Prostate gland (tissue), 2 donors: ENCODE measurements at regions not wholly inside any gene's neighbourhood (a gene's known extent, or its start where the extent isn't known, plus 50 kb on each side); places are given as distances from the start of the nearest gene placed in this dataset.

Source experiments
- DNase-seq: peaks from one replicate; pipeline ENCODE4 v3.0.0-alpha.2; 2019; ENCODE audit warnings: low spot score
- H3K27ac ChIP-seq, 2 donors: fragments of 200-600 bp; sonication (generic); 2 replicates each; pipeline ENCODE4 v1.5.1; 2017 to 2019
- H3K27me3 ChIP-seq: fragments of 200-600 bp; sonication (generic); replicated peaks from 2 replicates; pipeline ENCODE4 v1.5.1; 2019; ENCODE audit not compliant: insufficient read depth
- H3K36me3 ChIP-seq, 2 donors: fragments of 200-600 bp; sonication (generic); 1 replicate in 1 of 2; 2 replicates in 1 of 2; pipeline versions ENCODE4 v1.5.1 to v1.8.1; 2017 to 2019
- H3K4me1 ChIP-seq: fragments of 200-600 bp; sonication (generic); replicated peaks from 2 replicates; pipeline ENCODE4 v1.5.1; 2019
- H3K4me3 ChIP-seq, 2 donors: fragments of 200-600 bp; sonication (generic); 2 replicates each; pipeline ENCODE4 v1.5.1; 2017 to 2019
- H3K9me3 ChIP-seq: fragments of 200-600 bp; sonication (generic); 2 replicates; pipeline ENCODE4 v1.5.1; 2017
- CTCF ChIP-seq, 4 experiments: fragments of 200-600 bp in 2 of 4; fragments of 450-650 bp in 2 of 4; sonication (generic) in 2 of 4; IDR thresholded peaks; 1 replicate in 3 of 4; 2 replicates in 1 of 4; pipeline ENCODE4 v1.5.1; 2016 to 2019; ENCODE audit warnings: antibody characterized with exemption in 4 of 4, mild to moderate bottlenecking in 2 of 4, moderate library complexity in 2 of 4
- POLR2A ChIP-seq: fragments of 450-650 bp; IDR thresholded peaks from one replicate; pipeline ENCODE4 v1.6.1; 2016; ENCODE audit warnings: antibody characterized with exemption, mild to moderate bottlenecking
- POLR2AphosphoS5 ChIP-seq: sonication (generic); formaldehyde crosslinking; IDR thresholded peaks from one replicate; pipeline ENCODE4 v1.6.1; 2017; ENCODE audit warnings: antibody characterized with exemption
- WGBS: methylation state at CpG from one replicate; pipeline ENCODE4 v1.1.5; 2018; 5-methylcytosine and 5-hydroxymethylcytosine counted together
- intact Hi-C: fragments of 100-400 bp; cut with DNase I; formaldehyde crosslinking; loops from one replicate; pipeline ENCODE4 v1.14.2; 2022

- H3K4me1 ChIP-seq: no peaks in the 10 kb centered on the region
- WGBS: 97% methylated on average over 16 of the region's 16 CpGs
- DNase-seq: no peak
- H3K9me3 ChIP-seq: no peaks in the 10 kb centered on the region
- H3K27me3 ChIP-seq: no peaks in the 10 kb centered on the region
- intact Hi-C loops: no loop called here
- no peak overlapping the region for H3K27ac ChIP-seq
- no peak for TF ChIP-seq CTCF (IDR thresholded peaks at IDR 0.05)
- TF ChIP-seq POLR2A: no peak
- no peak for TF ChIP-seq POLR2AphosphoS5
- H3K4me3 ChIP-seq: no peak overlapping the region
- no peaks in the 10 kb centered on the region for H3K36me3 ChIP-seq
Observed at GRCh38 chr5:130995254-130995515, 169.9 kb downstream of the HINT1 start.

- no peak for TF ChIP-seq CTCF (IDR thresholded peaks at IDR 0.05)
- no peak for TF ChIP-seq POLR2A
- no peak for TF ChIP-seq POLR2AphosphoS5
- H3K4me1 ChIP-seq: no peaks in the 10 kb centered on the region
- no peaks in the 10 kb centered on the region for H3K27me3 ChIP-seq
- no peak overlapping the region for H3K27ac ChIP-seq
- H3K9me3 ChIP-seq: no peaks in the 10 kb centered on the region
- H3K4me3 ChIP-seq: no peak overlapping the region
- 93% methylated on average over 38 of the region's 40 CpGs for WGBS
- intact Hi-C loops: no loop called here
- DNase-seq: no peak
- no peaks in the 10 kb centered on the region for H3K36me3 ChIP-seq
Observed at GRCh38 chr5:130994496-130995253, 170.4 kb downstream of the HINT1 start.

GRCh38 chr5:130992621-130993020, 172.4 kb downstream of the HINT1 start:
- DNase-seq: no peak
- H3K36me3 ChIP-seq: no peaks in the 10 kb centered on the region
- TF ChIP-seq CTCF (IDR thresholded peaks at IDR 0.05) (no peak), POLR2A (no peak)
- intact Hi-C loops: no loop called here
- no peak overlapping the region for H3K4me3 ChIP-seq
- H3K9me3 ChIP-seq: no peaks in the 10 kb centered on the region
- no peak overlapping the region for H3K27ac ChIP-seq
- no peaks in the 10 kb centered on the region for H3K4me1 ChIP-seq
- 45% methylated on average over 1 of the region's 1 CpG for WGBS
- no peaks in the 10 kb centered on the region for H3K27me3 ChIP-seq

- Histone ChIP-seq H3K4me1 (no peaks in the 10 kb centered on the region), H3K27ac (no peak overlapping the region), H3K9me3 (no peaks in the 10 kb centered on the region), H3K36me3 (no peaks in the 10 kb centered on the region), H3K4me3 (no peak overlapping the region), H3K27me3 (no peaks in the 10 kb centered on the region)
- TF ChIP-seq POLR2A: no peak
- TF ChIP-seq CTCF (IDR thresholded peaks at IDR 0.05): no peak
- no peak for DNase-seq
- 25% methylated on average over 4 of the region's 4 CpGs for WGBS
- intact Hi-C loops: no loop called here
Observed at GRCh38 chr5:130992095-130992494, 173.0 kb downstream of the HINT1 start.

GRCh38 chr5:130985776-130986175, 179.3 kb downstream of the HINT1 start:
- peaks cover 3% of the 10 kb centered on the region for H3K4me1 ChIP-seq
- no peaks in the 10 kb centered on the region for H3K27me3 ChIP-seq
- intact Hi-C loops: no loop called here
- TF ChIP-seq CTCF (IDR thresholded peaks at IDR 0.05) (no peak), POLR2A (no peak), POLR2AphosphoS5 (no peak)
- no peak overlapping the region for H3K4me3 ChIP-seq
- H3K9me3 ChIP-seq: no peaks in the 10 kb centered on the region
- WGBS: 24% methylated on average over 2 of the region's 2 CpGs
- DNase-seq: no peak
- H3K36me3 ChIP-seq: no peaks in the 10 kb centered on the region
- no peak overlapping the region for H3K27ac ChIP-seq
